HG02884 (cell line): ENCODE measurements at regions not wholly inside any gene's neighbourhood (a gene's known extent, or its start where the extent isn't known, plus 50 kb on each side); places are given as distances from the start of the nearest gene placed in this dataset.

Experiments
- ATAC-seq: cut with Tn5 transposase; IDR thresholded peaks from one replicate; pipeline ENCODE4 v1.9.1; 2021; ENCODE audit warnings: mild to moderate bottlenecking, moderate library complexity; ENCODE audit not compliant: unreplicated experiment

- ATAC-seq: no peak
Observed at GRCh38 chr5:67488885-67489284, 292.3 kb upstream of the CD180 start.

DNA sequence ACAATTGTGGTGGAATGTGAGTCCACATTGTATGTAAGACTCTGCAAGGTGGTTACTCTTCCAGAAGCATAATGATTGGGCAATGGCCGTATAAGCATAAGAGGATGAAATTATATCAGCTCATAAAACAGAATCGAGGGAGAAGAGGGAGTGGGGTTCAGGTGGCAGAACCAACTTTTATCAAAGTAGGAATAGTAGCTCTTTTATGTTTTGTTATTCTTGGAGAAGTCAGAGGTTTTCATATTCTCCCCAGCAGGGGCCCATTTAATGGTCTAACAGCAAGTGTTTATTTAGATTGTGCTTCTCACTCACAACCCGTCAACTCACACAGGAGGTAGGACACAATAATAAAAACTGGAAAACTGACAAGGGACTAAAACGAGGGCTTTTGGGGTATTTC lies 291.3 kb upstream of the CD180 start:
- no peak for ATAC-seq

GRCh38 chr5:67483453-67484030 lies 286.9 kb upstream of the CD180 start:
- no peak for ATAC-seq

- no peak for ATAC-seq
Observed at GRCh38 chr5:67481362-67481761, 284.8 kb upstream of the CD180 start.

DNA sequence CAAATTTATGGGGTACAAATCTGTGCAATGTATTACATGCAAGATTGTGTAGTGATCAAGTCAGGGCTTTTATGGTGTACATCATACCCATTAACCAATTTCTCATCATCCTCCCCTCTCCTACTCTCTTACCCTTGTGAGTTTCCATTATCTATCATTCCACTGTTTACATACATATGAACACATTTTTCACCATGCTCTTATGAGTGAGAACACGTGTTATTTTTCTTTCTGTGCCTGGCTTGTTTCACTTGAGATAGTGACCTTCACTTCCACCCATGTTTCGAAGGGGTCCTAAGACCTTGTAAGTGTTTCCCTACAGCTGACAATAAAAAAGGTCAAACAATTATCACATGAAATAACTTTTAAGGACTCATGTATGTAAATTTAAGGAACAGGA lies 281.7 kb upstream of the CD180 start:
- no peak for ATAC-seq

DNA sequence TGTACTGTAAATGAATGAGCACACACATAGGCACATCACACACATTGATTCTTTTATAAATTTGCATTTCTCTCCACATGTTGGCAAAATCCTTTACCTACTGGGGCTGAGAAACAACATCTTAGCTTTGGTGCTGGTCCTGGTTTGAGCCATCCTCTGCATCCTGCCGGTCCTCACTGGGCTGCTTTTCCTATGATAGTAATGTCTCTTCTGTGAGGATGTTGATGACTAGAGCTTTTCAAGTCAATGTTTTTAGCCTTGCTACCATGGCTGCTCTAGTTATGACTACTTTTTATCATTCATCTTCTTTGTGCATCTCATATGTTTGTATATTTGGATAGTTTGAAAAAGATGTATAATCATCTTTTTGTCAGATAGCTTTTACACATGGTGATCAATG lies 280.4 kb upstream of the CD180 start:
- no peak for ATAC-seq

DNA sequence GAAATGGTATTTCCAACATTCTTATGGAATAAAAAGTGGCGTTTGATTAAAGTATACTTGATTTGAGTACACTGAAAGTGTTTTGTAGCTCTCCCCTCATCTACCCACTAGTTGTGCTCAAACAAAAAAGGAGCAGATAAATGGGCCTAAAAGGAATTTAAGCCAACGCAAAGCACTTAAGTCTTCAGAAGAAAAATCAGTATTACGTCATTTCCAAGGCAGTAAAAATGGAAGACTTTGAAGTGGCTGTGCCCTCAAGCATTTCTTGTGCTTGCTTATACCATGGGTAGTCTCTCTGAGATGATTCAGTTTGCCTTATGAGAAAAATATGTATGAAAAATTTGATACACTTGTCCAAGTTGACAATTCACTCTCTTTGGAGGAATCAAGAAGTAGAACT lies 279.9 kb upstream of the CD180 start:
- no peak for ATAC-seq

GRCh38 chr5:67475489-67475888 lies 278.9 kb upstream of the CD180 start:
- no peak for ATAC-seq

DNA sequence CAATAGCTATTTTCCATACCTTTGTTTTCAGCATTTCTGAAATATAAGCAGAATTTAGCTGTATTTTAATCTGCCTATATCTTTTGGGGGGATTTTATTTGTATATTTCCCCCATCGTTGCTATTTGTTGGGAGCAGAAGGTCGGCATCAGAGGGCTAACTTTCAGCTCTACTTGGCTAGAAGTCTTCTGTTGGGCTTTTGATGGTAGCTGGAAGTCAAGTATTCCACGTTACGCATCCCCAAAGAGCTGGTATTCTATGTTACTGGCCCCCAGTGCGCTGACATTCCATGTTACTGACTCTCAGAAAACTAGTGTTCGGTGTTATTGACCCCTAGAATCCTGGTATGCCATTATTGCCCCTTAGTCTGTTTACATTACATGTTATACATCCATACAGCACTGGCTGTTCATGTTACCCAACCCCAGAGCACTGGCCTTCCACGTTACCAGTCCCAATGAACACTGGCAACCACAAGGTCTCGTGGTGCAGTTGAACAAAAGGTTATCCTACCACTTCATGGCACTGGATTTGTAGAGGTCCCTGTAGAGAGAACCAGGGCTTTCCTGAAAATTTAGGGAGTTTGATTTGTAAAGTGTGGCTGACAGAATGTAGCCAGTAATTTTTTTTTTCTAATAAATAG lies 278.1 kb upstream of the CD180 start:
- ATAC-seq: no peak

GRCh38 chr5:67467110-67467509 lies 270.5 kb upstream of the CD180 start:
- ATAC-seq: no peak

DNA sequence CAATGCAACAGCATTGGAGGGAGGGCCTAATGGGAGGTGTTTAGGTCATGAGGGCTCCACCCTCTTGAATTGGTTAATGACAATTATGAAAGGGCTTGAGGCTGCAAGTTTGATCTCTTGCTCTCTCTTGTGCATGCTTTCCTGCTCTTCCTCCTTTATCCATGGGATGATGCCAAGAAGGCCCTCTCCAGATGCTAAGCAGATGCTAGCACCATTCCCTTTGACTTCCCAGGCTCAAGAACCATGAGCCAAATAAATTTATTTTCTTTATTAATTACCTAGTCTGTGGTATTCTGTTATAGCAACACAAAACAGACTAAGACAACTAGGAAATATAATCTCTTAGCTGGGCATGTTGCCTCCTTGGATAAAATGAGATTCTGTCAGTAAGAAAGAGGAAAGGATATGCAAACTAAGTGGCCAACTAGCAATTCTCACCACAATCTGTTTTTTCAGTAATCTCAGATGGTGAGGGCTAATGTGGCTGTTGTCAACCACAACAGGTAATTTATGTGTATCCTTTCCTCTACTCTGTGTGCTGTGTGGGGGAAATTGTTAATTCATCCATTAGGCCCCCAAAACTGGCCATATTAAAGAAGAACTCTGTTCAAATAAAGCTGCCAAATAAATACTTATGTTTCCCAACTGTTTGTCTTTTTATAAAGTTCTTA lies 269.1 kb upstream of the CD180 start:
- no peak for ATAC-seq

DNA sequence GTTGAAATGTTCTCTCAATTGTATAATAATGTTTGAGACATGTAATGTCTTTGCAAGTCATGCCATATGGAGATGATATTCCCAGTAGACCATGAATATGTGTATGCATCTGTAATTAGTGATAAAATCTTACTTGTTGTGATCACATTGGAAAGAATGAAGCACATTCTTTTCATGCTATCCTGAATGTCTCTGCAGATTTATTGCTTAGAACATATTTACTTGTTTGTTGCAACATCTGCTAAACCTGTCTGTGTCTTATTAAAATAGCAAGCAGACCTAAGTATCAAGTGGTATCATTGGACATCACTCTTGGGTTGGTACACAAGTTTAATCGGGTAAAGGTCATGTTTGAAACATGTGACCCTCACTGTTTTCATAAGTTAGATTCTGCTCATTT lies 265.5 kb upstream of the CD180 start:
- ATAC-seq: no peak

DNA sequence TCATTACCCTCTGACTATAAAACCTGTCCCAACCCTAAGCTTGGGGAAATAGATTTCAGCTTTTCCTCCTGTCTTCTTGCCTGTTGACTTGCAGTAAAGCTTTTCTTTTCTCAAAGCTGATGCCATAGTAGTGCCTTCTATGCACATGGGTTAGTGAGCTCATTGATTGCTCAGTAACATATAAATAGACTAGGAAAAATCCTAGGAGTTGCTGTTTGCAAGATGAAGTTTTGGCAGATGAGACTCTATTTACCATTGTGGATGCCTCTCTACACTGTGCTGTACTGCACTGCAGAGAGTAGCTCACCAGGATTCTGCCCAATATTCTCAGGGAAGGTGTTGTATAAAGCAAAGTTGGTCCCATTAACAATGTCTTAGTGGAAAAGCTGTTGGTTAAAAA lies 262.7 kb upstream of the CD180 start:
- no peak for ATAC-seq

GRCh38 chr5:67455970-67456369 lies 259.4 kb upstream of the CD180 start:
- ATAC-seq: no peak

GRCh38 chr5:67454957-67455561 lies 258.5 kb upstream of the CD180 start:
- no peak for ATAC-seq

DNA sequence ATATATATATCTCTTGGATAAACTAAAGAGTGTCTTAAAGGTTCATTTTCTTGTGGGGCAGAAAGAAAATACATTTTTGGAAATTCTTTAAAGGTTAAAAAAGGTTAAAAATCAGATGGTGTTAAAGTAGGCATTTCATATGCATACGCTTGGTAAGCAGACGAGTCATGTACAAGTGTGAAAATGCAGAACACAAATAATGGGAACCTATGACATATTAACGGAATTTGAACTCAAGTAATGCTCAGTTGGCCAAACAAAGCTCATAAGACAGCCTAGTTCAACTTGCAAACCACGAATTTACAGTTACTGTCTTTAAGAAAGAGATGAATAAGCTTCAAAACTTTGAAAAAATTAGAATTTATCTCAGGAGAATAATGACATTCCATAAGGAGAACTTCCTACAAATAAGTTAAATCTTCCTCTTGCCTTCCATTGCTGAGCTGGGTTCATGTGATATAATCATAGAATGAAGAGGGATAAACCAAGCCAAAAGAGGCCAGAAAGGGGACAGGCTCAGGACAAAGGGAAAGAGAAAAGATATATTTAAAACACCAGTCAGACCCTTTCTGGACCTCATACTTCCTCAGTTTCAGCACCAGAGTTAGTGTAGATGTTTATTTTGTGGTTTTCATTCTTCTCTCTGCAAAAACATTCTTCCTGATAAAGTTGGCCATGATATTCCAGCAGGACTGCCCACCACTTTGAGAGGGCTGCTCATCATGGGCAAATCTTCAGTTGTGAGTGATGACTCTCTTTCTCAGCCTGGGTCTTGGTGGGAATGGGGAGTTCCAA lies 256.7 kb upstream of the CD180 start:
- ATAC-seq: no peak

- no peak for ATAC-seq
Observed at GRCh38 chr5:67451640-67452279, 255.2 kb upstream of the CD180 start.

DNA sequence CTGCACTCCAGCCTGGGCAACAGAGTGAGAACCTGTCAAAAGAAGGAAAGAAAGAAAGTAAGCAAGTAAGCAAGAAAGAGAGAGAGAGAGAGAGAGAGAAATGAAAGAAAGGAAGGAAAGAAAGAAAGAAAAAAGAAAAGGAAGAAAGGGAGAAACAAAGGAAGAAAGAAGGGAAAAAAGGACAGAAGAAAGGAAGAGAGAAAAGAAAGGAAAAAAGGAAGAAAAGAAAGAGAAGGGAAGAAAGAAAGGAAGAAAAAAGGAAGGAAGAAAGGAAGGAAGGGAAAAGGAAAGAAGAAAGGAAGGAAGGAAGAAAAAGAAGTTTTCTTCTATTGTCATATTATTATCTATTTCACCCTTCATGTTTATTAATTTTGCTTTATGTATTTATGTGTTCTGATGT lies 251.1 kb upstream of the CD180 start:
- no peak for ATAC-seq

GRCh38 chr5:67437905-67438845 lies 241.6 kb upstream of the CD180 start:
- no peak for ATAC-seq

DNA sequence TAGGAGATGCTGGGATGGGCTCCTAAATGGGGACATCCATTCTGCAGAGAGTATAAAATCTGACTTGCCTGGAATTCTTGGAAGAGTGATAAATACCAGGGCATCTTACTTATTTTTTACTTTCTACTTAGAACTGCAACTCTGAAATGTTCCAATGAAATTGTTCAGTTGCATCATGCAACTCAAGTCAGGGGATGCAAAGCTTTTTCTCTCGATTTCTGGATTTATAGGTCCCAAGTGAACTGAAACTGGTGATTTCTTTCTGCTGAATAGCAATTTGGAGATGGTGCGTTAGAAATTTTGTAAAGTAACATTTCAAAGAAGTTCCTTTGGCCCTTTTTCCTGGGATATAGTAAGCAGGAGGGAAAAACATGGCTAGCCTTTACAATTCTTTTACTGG lies 238.4 kb upstream of the CD180 start:
- no peak for ATAC-seq
